ENCODE measurements at regions not wholly inside any gene's neighbourhood (a gene's known extent, or its start where the extent isn't known, plus 50 kb on each side); places are given as distances from the start of the nearest gene placed in this dataset.

DNA sequence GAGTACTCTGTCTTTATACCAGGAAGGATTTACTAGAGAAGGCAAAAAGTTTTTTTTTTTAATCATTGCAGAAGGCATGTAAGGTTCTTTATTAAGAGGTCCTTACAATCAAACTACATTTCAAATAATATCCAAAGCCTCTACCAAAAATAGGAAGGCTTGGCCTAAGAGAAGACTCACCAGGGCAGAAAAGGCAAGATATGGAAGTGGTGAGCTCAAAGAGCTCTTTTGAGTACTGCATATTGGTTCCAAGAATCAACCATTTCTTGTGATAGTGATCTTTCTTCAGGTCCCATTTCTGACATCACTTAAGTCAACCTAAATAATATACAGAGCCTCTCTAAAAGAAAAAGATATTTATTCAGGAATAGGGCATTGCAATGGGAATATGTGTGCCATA is 153.2 kb downstream of the FASLG start:
- no peak for DNase-seq (ENCODE audit: low read depth)
- H3K4me3 ChIP-seq (ENCODE audit: low read depth, low read length), result no peak overlapping the region
- TF ChIP-seq, protein P1, sequence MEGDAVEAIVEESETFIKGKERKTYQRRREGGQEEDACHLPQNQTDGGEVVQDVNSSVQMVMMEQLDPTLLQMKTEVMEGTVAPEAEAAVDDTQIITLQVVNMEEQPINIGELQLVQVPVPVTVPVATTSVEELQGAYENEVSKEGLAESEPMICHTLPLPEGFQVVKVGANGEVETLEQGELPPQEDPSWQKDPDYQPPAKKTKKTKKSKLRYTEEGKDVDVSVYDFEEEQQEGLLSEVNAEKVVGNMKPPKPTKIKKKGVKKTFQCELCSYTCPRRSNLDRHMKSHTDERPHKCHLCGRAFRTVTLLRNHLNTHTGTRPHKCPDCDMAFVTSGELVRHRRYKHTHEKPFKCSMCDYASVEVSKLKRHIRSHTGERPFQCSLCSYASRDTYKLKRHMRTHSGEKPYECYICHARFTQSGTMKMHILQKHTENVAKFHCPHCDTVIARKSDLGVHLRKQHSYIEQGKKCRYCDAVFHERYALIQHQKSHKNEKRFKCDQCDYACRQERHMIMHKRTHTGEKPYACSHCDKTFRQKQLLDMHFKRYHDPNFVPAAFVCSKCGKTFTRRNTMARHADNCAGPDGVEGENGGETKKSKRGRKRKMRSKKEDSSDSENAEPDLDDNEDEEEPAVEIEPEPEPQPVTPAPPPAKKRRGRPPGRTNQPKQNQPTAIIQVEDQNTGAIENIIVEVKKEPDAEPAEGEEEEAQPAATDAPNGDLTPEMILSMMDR (IDR thresholded peaks at IDR 0.05; ENCODE audit: low read depth, low read length, missing control alignments), result no peak

DNA sequence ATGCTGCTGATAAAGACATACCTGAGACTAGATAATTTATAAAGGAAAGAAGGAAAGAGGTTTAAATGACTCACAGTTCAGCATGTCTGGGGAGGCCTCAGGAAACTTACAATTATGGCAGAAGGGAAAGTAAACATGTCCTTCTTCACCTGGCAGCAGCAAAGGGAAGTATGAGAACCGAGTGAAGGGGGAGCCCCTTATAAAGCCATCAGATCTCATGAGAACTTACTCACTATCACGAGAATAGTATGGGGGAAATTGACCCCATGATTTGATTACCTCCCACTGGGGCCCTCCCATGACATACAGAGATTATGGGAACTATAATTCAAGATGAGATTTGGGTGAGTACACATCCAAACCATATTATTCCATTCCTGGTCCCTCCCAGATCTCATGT is 154.4 kb downstream of the FASLG start:
- DNase-seq (ENCODE audit: low read depth), result no peak
- TF ChIP-seq, protein P1 (IDR thresholded peaks at IDR 0.05; ENCODE audit: low read depth, low read length, missing control alignments), result no peak
- no peak overlapping the region for H3K4me3 ChIP-seq (ENCODE audit: low read depth, low read length)

DNA sequence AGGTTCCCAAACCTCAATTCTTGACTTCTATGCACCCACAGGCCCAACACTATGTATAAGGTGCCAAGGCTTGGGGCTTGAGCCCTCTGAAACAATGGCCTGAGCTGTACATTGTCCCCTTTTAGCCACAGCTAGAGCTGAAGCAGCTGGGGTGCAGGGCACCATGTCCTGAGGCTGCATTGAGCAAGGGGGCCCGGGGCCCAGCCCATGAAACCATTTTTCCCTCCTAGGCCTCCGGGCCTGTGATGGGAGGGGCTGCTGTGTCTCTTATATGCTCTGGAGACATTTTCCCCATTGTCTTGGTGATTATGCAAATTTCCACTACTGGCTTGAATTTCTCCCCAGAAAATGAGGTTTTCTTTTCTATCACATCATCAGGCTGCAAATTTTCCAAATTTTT is 155.5 kb downstream of the FASLG start:
- DNase-seq (ENCODE audit: low read depth), result no peak
- no peak overlapping the region for H3K4me3 ChIP-seq (ENCODE audit: low read depth, low read length)
- TF ChIP-seq, protein P1 (IDR thresholded peaks at IDR 0.05; ENCODE audit: low read depth, low read length, missing control alignments), result no peak

DNA sequence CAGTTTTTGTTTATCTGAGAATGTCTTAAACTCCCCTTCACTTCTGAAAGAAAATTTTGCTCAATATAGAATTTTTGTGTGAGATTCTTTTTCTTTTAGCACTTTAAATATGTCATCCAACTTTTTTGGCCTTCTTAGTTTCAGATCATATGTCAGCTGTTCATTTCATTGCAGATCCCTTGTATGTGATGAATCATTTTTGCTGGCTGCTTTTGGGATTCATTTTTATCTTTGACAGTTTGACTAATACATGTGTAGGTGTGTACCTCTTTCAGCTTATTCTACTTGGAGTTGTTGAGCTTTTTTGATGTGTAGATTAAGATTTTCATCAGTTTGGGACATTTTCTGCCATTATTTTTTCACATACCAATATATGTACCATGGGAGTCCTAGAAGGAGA is 156.8 kb downstream of the FASLG start:
- no peak for DNase-seq (ENCODE audit: low read depth)
- H3K4me3 ChIP-seq (ENCODE audit: low read depth, low read length), result no peak overlapping the region
- TF ChIP-seq, protein P1 (IDR thresholded peaks at IDR 0.05; ENCODE audit: low read depth, low read length, missing control alignments), result no peak

DNA sequence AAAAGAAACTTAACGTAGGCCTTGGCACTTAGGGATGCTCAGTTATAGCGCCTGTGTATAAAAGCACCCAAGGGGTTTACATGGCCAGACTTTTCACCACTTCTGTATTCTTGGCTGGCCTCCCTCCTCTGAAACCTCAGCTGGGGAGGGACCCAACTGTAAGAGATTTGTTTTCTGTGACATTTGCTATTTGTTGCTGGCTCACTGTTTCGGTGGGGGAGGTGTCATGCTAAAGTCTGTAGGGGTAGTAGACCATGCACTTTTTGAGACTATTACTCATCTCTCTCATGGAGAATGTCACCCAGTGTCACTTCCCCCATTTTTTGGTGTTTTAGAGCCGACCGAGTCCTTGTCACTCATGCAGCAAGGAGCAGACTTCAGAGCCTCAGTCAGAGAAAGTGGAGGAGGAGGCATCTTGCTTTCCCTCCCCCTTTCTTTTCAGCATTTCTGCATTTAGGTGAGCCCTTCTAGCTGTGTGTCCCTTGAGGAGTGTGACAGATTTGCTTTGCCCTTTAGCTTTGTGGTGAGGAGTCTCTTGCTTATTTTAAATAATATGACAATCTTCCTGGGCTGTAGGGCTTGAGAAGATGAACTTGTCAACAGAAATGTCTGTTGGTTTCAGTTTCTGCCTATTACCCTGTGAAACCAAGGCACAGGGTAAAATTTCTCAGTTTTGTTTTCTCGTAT is 160.1 kb downstream of the FASLG start:
- H3K4me3 ChIP-seq (ENCODE audit: low read depth, low read length), result peak overlapping the region; percentile 27
- TF ChIP-seq, protein P1 (IDR thresholded peaks at IDR 0.05; ENCODE audit: low read depth, low read length, missing control alignments), result no peak
- peak; percentile 98 for DNase-seq (ENCODE audit: low read depth)

DNA sequence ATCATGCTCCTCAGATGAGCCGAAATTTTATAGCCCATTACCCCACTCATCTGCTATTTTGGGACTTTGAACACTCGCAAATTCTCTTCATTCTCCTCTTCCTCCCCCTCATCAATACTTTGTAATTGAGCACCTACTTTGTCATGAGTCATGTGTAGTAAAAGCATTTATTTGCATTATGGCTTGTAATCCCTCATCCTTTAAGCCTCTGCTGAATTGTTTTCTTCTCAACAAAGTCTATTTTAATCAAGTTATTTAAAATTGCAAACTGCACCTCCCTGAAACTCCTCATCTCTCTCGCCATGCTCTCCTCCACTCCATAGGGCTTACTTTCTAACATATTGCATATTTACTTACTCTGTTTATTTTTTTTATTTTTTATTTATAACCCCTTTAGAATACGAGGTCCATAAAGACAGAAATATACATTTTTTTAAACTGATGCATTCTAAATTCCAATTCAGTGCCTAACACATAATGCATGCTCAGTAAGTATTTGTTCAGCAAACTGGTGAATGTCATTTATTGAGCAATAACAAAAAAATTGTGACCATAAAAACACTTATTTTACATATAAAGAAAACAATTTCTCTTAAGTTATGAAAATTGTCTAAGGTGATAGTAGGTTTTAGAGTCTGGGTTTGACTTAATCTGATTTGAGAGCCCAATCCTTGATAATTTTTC is 161.7 kb downstream of the FASLG start:
- TF ChIP-seq, protein P1 (IDR thresholded peaks at IDR 0.05; ENCODE audit: low read depth, low read length, missing control alignments), result no peak
- no peak overlapping the region for H3K4me3 ChIP-seq (ENCODE audit: low read depth, low read length)
- no peak for DNase-seq (ENCODE audit: low read depth)

Measured in GM12864 (cell line).